HEK293 (cell line): ENCODE measurements at regions not wholly inside any gene's neighbourhood (a gene's known extent, or its start where the extent isn't known, plus 50 kb on each side); places are given as distances from the start of the nearest gene placed in this dataset.

ENCODE experiments used
- CTCF ChIP-seq: fragments of 450-650 bp; formaldehyde crosslinking; IDR thresholded peaks from 2 replicates; pipeline ENCODE4 v1.5.1; 2016; ENCODE audit warnings: missing biosample characterization, missing genetic modification characterization
- ELK4 ChIP-seq: IDR thresholded peaks from 2 replicates; pipeline ENCODE4 v1.6.1; 2011; ENCODE audit warnings: mild to moderate bottlenecking, low read depth, low read length, borderline replicate concordance
- TCF7L2 ChIP-seq: IDR thresholded peaks from 2 replicates; pipeline ENCODE4 v1.6.1; 2011; ENCODE audit warnings: low read depth, mild to moderate bottlenecking, inconsistent platforms, low read length, moderate library complexity, borderline replicate concordance
- YY2 ChIP-seq: fragments of 450-650 bp; formaldehyde crosslinking; IDR thresholded peaks from 2 replicates; pipeline ENCODE4 v1.5.1; 2016; ENCODE audit warnings: missing biosample characterization, missing genetic modification characterization
- ZFP69B ChIP-seq: fragments of 450-650 bp; formaldehyde crosslinking; IDR thresholded peaks from 2 replicates; pipeline ENCODE4 v1.5.1; 2016; ENCODE audit warnings: missing biosample characterization, missing genetic modification characterization
- ZNF157 ChIP-seq: fragments of 450-650 bp; formaldehyde crosslinking; IDR thresholded peaks from 2 replicates; pipeline ENCODE4 v1.5.1; 2016; ENCODE audit warnings: missing biosample characterization, missing genetic modification characterization

- TF ChIP-seq ELK4 (no peak), TCF7L2 (no peak), CTCF (tag by site-specific recombination) (no peak), YY2 (tag by site-specific recombination) (no peak), ZFP69B (tag by site-specific recombination) (no peak), ZNF157 (tag by site-specific recombination) (no peak)
Observed at GRCh38 chr6:22008248-22008836, 288.5 kb downstream of the PRL start.
